HG02938 (cell line): ENCODE measurements at regions not wholly inside any gene's neighbourhood (a gene's known extent, or its start where the extent isn't known, plus 50 kb on each side); places are given as distances from the start of the nearest gene placed in this dataset.

ENCODE experiments used
- ATAC-seq: cut with Tn5 transposase; IDR thresholded peaks from one replicate; pipeline ENCODE4 v1.9.1; 2021; ENCODE audit warnings: mild to moderate bottlenecking, moderate library complexity; ENCODE audit not compliant: unreplicated experiment

- ATAC-seq, result no peak
Measured at GRCh38 chr5:163381832-163382231, 55.6 kb upstream of the CCNG1 start.

GRCh38 chr5:163383754-163384153 lies 53.6 kb upstream of the CCNG1 start:
- ATAC-seq, result no peak

GRCh38 chr5:163384669-163385068 lies 52.7 kb upstream of the CCNG1 start:
- no peak for ATAC-seq

GRCh38 chr5:163385271-163385670 lies 52.1 kb upstream of the CCNG1 start:
- ATAC-seq, result no peak

GRCh38 chr5:163385824-163386223 lies 51.6 kb upstream of the CCNG1 start:
- no peak for ATAC-seq

GRCh38 chr5:163386352-163386751 lies 51.0 kb upstream of the CCNG1 start:
- ATAC-seq, result no peak

- no peak for ATAC-seq
Measured at GRCh38 chr5:163387589-163388343, 49.6 kb upstream of the CCNG1 start.
